ENCODE measurements at regions not wholly inside any gene's neighbourhood (a gene's known extent, or its start where the extent isn't known, plus 50 kb on each side); places are given as distances from the start of the nearest gene placed in this dataset.
"Not testable (repeated sequence)": the region's sequence is repeated elsewhere in the genome, so short reads cannot be mapped to it uniquely, and the experiment has no call there.

- not testable (repeated sequence) for TF ChIP-seq CTCF (IDR thresholded peaks at IDR 0.05); EZH2 (IDR thresholded peaks at IDR 0.05; ENCODE audit: borderline replicate concordance, insufficient read depth, low read depth, low read length, poor library complexity, severe bottlenecking)
Observed at GRCh38 chr7:29699723-29700122, 106.6 kb upstream of the WIPF3 start.
